WTC11 (cell line): ENCODE measurements at regions not wholly inside any gene's neighbourhood (a gene's known extent, or its start where the extent isn't known, plus 50 kb on each side); places are given as distances from the start of the nearest gene placed in this dataset.

Experiments used
- ATAC-seq: fragments of 200-7000 bp; cut with Tn5 transposase; 2 replicates; pipeline ENCODE4 v1.10.0; 2021; ENCODE audit warnings: mild to moderate bottlenecking, moderate library complexity
- CTCF ChIA-PET: fragments of 300-600 bp; sonication (Branson Sonifier 250); formaldehyde crosslinking; loops from one replicate; lab custom pipeline; 2021; ENCODE audit warnings: antibody characterized with exemption; lab: Charles Lee
- POLR2A ChIA-PET: fragments of 350-600 bp; sonication (Branson Sonifier 250); formaldehyde crosslinking; loops from one replicate; lab custom pipeline; 2021; ENCODE audit warnings: antibody characterized with exemption; lab: Charles Lee
- DNase-seq: peaks from one replicate; pipeline ENCODE4 v3.0.0; 2021; ENCODE audit warnings: low spot score
- H3K27ac Mint-ChIP-seq: 2 replicates; pipeline ENCODE4 v1.8.0; 2021; ENCODE audit warnings: mixed read lengths
- H3K27me3 Mint-ChIP-seq: 2 replicates; pipeline ENCODE4 v1.8.0; 2021; ENCODE audit warnings: low read depth, mild to moderate bottlenecking, moderate library complexity, mixed read lengths
- H3K36me3 Mint-ChIP-seq: 2 replicates; pipeline ENCODE4 v1.8.0; 2021; ENCODE audit warnings: mixed read lengths
- H3K4me1 Mint-ChIP-seq: 2 replicates; pipeline ENCODE4 v1.8.0; 2022; ENCODE audit warnings: mixed read lengths
- H3K4me3 Mint-ChIP-seq: 2 replicates; pipeline ENCODE4 v1.8.0; 2021; ENCODE audit warnings: mild to moderate bottlenecking, moderate library complexity, mixed read lengths
- H3K9me3 Mint-ChIP-seq: 2 replicates; pipeline ENCODE4 v1.8.0; 2021; ENCODE audit warnings: mixed read lengths
- CREB1 ChIP-seq: sonication (generic); formaldehyde crosslinking; IDR thresholded peaks from 2 replicates; pipeline ENCODE4 v1.8.0; 2023; ENCODE audit warnings: mild to moderate bottlenecking, missing genetic modification reagents
- E2F1 ChIP-seq: sonication (generic); formaldehyde crosslinking; IDR thresholded peaks from 2 replicates; pipeline ENCODE4 v1.8.0; 2022; ENCODE audit warnings: mild to moderate bottlenecking, missing genetic modification reagents
- E2F4 ChIP-seq: sonication (generic); formaldehyde crosslinking; IDR thresholded peaks from 2 replicates; pipeline ENCODE4 v1.8.1; 2022; ENCODE audit warnings: low read depth, mild to moderate bottlenecking, moderate library complexity, missing genetic modification reagents, borderline replicate concordance
- MLX ChIP-seq: sonication (generic); formaldehyde crosslinking; IDR thresholded peaks from 2 replicates; pipeline ENCODE4 v1.8.1; 2023; ENCODE audit warnings: mild to moderate bottlenecking, missing genetic modification reagents, moderate library complexity
- MXD4 ChIP-seq: fragments of 250-450 bp; sonication (Bioruptor Pico); IDR thresholded peaks from 2 replicates; pipeline ENCODE4 v1.8.0; 2021; ENCODE audit warnings: mild to moderate bottlenecking, moderate library complexity, borderline replicate concordance
- SMAD3 ChIP-seq: sonication (generic); formaldehyde crosslinking; IDR thresholded peaks from 2 replicates; pipeline ENCODE4 v1.8.0; 2022; ENCODE audit warnings: missing genetic modification reagents, mild to moderate bottlenecking, borderline replicate concordance
- SP1 ChIP-seq: sonication (generic); formaldehyde crosslinking; conservative IDR thresholded peaks from 2 replicates; pipeline ENCODE4 v1.8.1; 2022; ENCODE audit warnings: missing genetic modification reagents
- ZNF219 ChIP-seq: sonication (generic); formaldehyde crosslinking; IDR thresholded peaks from 2 replicates; pipeline ENCODE4 v1.8.0; 2023; ENCODE audit warnings: missing genetic modification reagents, mild to moderate bottlenecking, borderline replicate concordance
- ZNF416 ChIP-seq: fragments of 250-450 bp; sonication (Bioruptor Pico); IDR thresholded peaks from 2 replicates; pipeline ENCODE4 v1.9.0; 2021; ENCODE audit warnings: mild to moderate bottlenecking, inconsistent platforms
- TF ChIP-seq, protein P1 (sequence below): sonication (generic); formaldehyde crosslinking; IDR thresholded peaks from 2 replicates; pipeline ENCODE4 v1.8.1; 2022; ENCODE audit warnings: mild to moderate bottlenecking, moderate library complexity, missing genetic modification reagents
- TF ChIP-seq, protein P2 (sequence below): fragments of 250-450 bp; sonication (Bioruptor Pico); IDR thresholded peaks from 2 replicates; pipeline ENCODE4 v1.9.0; 2021; ENCODE audit warnings: mild to moderate bottlenecking, borderline replicate concordance
- TF ChIP-seq, protein P3 (sequence below): sonication (generic); formaldehyde crosslinking; IDR thresholded peaks from 2 replicates; pipeline ENCODE4 v1.8.0; 2023; ENCODE audit warnings: missing genetic modification reagents, mild to moderate bottlenecking, borderline replicate concordance
- TF ChIP-seq, protein P4 (sequence below): sonication (generic); formaldehyde crosslinking; IDR thresholded peaks from 2 replicates; pipeline ENCODE4 v1.8.1; 2023; ENCODE audit warnings: mild to moderate bottlenecking, missing genetic modification reagents

DNA sequence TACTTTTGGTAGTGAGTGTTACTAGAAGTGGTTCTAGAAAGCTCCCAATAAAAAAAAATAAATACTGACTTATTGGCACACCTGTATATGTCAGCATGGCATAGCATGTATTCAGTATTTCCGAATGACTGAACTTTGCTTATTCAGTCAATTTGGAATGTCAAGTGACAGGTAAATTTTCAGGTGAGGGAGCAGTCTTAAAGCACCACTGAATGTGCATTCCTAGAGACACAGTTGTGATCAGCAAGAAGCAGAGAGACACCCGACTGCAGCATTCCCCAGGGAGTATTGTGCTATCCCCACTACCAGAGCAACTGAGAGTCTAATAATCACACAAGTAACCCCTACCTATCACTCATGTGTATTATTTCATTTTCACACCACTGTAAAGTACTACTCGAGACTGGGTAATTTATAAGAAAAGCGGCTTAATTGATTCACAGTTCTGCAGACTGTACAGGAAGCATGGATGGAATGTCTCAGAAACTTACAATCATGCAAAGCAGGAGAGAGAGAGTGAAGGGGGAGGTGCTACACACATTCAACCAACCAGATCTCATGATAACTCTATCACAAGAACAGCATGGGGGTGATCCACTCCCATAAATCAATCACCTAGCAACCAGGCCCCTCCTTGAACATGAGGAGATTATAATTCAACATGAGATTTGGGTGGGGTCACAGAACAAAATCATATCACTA, 201.5 kb downstream of the TBX15 start:
- H3K4me3 Mint-ChIP-seq, result no peak overlapping the region
- TF ChIP-seq SP1 (CRISPR knock-in tag) (no peak), MLX (CRISPR knock-in tag) (no peak), ZNF219 (no peak)
- TF ChIP-seq, protein P1, sequence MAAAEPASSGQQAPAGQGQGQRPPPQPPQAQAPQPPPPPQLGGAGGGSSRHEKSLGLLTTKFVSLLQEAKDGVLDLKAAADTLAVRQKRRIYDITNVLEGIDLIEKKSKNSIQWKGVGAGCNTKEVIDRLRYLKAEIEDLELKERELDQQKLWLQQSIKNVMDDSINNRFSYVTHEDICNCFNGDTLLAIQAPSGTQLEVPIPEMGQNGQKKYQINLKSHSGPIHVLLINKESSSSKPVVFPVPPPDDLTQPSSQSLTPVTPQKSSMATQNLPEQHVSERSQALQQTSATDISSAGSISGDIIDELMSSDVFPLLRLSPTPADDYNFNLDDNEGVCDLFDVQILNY (CRISPR knock-in tag), result no peak
- ChIA-PET POLR2A (no interaction called here), CTCF (no interaction called here)
- H3K4me1 Mint-ChIP-seq, result peaks cover 15% of the 10 kb centered on the region
- H3K36me3 Mint-ChIP-seq, result peaks cover 15% of the 10 kb centered on the region
- no peak overlapping the region for H3K27ac Mint-ChIP-seq
- peaks cover 21% of the 10 kb centered on the region for H3K9me3 Mint-ChIP-seq
- DNase-seq (no peak), ATAC-seq (no peak)
- no peaks in the 10 kb centered on the region for H3K27me3 Mint-ChIP-seq

GRCh38 chr1:118785246-118785645, 202.9 kb downstream of the TBX15 start:
- DNase-seq (no peak), ATAC-seq (no peak)
- peaks cover 13% of the 10 kb centered on the region for H3K9me3 Mint-ChIP-seq
- H3K4me1 Mint-ChIP-seq, result peaks cover 15% of the 10 kb centered on the region
- peaks cover 4% of the 10 kb centered on the region for H3K36me3 Mint-ChIP-seq
- no peak overlapping the region for H3K4me3 Mint-ChIP-seq
- ChIA-PET CTCF (no interaction called here), POLR2A (no interaction called here)
- H3K27me3 Mint-ChIP-seq, result no peaks in the 10 kb centered on the region
- H3K27ac Mint-ChIP-seq, result no peak overlapping the region
- TF ChIP-seq ZNF416 (CRISPR knock-in tag) (no peak), MXD4 (CRISPR knock-in tag) (no peak), CREB1 (CRISPR knock-in tag) (no peak), E2F1 (CRISPR knock-in tag) (no peak), SMAD3 (CRISPR knock-in tag) (no peak), E2F4 (CRISPR knock-in tag) (no peak)
- TF ChIP-seq, protein P2, sequence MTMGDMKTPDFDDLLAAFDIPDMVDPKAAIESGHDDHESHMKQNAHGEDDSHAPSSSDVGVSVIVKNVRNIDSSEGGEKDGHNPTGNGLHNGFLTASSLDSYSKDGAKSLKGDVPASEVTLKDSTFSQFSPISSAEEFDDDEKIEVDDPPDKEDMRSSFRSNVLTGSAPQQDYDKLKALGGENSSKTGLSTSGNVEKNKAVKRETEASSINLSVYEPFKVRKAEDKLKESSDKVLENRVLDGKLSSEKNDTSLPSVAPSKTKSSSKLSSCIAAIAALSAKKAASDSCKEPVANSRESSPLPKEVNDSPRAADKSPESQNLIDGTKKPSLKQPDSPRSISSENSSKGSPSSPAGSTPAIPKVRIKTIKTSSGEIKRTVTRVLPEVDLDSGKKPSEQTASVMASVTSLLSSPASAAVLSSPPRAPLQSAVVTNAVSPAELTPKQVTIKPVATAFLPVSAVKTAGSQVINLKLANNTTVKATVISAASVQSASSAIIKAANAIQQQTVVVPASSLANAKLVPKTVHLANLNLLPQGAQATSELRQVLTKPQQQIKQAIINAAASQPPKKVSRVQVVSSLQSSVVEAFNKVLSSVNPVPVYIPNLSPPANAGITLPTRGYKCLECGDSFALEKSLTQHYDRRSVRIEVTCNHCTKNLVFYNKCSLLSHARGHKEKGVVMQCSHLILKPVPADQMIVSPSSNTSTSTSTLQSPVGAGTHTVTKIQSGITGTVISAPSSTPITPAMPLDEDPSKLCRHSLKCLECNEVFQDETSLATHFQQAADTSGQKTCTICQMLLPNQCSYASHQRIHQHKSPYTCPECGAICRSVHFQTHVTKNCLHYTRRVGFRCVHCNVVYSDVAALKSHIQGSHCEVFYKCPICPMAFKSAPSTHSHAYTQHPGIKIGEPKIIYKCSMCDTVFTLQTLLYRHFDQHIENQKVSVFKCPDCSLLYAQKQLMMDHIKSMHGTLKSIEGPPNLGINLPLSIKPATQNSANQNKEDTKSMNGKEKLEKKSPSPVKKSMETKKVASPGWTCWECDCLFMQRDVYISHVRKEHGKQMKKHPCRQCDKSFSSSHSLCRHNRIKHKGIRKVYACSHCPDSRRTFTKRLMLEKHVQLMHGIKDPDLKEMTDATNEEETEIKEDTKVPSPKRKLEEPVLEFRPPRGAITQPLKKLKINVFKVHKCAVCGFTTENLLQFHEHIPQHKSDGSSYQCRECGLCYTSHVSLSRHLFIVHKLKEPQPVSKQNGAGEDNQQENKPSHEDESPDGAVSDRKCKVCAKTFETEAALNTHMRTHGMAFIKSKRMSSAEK (CRISPR knock-in tag), result no peak
- TF ChIP-seq, protein P3, sequence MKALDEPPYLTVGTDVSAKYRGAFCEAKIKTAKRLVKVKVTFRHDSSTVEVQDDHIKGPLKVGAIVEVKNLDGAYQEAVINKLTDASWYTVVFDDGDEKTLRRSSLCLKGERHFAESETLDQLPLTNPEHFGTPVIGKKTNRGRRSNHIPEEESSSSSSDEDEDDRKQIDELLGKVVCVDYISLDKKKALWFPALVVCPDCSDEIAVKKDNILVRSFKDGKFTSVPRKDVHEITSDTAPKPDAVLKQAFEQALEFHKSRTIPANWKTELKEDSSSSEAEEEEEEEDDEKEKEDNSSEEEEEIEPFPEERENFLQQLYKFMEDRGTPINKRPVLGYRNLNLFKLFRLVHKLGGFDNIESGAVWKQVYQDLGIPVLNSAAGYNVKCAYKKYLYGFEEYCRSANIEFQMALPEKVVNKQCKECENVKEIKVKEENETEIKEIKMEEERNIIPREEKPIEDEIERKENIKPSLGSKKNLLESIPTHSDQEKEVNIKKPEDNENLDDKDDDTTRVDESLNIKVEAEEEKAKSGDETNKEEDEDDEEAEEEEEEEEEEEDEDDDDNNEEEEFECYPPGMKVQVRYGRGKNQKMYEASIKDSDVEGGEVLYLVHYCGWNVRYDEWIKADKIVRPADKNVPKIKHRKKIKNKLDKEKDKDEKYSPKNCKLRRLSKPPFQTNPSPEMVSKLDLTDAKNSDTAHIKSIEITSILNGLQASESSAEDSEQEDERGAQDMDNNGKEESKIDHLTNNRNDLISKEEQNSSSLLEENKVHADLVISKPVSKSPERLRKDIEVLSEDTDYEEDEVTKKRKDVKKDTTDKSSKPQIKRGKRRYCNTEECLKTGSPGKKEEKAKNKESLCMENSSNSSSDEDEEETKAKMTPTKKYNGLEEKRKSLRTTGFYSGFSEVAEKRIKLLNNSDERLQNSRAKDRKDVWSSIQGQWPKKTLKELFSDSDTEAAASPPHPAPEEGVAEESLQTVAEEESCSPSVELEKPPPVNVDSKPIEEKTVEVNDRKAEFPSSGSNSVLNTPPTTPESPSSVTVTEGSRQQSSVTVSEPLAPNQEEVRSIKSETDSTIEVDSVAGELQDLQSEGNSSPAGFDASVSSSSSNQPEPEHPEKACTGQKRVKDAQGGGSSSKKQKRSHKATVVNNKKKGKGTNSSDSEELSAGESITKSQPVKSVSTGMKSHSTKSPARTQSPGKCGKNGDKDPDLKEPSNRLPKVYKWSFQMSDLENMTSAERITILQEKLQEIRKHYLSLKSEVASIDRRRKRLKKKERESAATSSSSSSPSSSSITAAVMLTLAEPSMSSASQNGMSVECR (CRISPR knock-in tag), result no peak
- TF ChIP-seq, protein P4, sequence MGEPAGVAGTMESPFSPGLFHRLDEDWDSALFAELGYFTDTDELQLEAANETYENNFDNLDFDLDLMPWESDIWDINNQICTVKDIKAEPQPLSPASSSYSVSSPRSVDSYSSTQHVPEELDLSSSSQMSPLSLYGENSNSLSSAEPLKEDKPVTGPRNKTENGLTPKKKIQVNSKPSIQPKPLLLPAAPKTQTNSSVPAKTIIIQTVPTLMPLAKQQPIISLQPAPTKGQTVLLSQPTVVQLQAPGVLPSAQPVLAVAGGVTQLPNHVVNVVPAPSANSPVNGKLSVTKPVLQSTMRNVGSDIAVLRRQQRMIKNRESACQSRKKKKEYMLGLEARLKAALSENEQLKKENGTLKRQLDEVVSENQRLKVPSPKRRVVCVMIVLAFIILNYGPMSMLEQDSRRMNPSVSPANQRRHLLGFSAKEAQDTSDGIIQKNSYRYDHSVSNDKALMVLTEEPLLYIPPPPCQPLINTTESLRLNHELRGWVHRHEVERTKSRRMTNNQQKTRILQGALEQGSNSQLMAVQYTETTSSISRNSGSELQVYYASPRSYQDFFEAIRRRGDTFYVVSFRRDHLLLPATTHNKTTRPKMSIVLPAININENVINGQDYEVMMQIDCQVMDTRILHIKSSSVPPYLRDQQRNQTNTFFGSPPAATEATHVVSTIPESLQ (CRISPR knock-in tag), result no peak
